ENCODE measurements at regions not wholly inside any gene's neighbourhood (a gene's known extent, or its start where the extent isn't known, plus 50 kb on each side); places are given as distances from the start of the nearest gene placed in this dataset.
"Not testable (repeated sequence)": the region's sequence is repeated elsewhere in the genome, so short reads cannot be mapped to it uniquely, and the experiment has no call there.

DNA sequence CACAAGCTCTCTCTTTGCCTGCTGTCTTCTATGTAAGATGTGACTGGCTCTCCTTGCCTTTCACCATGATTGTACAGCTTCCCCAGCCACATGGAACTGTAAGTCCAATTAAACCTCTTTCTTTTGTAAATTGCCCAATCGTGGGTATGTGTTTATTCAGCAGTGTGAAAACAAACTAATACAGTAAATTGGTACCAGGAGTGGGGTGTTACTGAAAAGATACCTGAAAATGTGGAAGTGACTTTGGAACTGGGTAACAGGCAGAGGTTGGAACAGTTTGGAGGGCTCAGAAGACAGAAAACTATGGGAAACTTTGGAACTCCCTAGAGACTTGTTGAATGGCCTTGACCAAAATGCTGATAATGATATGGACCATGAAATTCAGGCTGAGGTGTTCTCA is 214.3 kb upstream of the FSCB start:
- TF ChIP-seq, protein P1, sequence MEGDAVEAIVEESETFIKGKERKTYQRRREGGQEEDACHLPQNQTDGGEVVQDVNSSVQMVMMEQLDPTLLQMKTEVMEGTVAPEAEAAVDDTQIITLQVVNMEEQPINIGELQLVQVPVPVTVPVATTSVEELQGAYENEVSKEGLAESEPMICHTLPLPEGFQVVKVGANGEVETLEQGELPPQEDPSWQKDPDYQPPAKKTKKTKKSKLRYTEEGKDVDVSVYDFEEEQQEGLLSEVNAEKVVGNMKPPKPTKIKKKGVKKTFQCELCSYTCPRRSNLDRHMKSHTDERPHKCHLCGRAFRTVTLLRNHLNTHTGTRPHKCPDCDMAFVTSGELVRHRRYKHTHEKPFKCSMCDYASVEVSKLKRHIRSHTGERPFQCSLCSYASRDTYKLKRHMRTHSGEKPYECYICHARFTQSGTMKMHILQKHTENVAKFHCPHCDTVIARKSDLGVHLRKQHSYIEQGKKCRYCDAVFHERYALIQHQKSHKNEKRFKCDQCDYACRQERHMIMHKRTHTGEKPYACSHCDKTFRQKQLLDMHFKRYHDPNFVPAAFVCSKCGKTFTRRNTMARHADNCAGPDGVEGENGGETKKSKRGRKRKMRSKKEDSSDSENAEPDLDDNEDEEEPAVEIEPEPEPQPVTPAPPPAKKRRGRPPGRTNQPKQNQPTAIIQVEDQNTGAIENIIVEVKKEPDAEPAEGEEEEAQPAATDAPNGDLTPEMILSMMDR (conservative IDR thresholded peaks at IDR 0.05 in 1 of 2, IDR thresholded peaks at IDR 0.05 in 1 of 2; ENCODE audit: low read depth in 1 of 2, low read length in 2 of 2): not testable (repeated sequence)
- TF ChIP-seq EZH2 (IDR thresholded peaks at IDR 0.05; ENCODE audit: low read length, missing control alignments): not testable (repeated sequence)

Measured in fibroblast of lung (primary cell).